Fibroblast of peridontal ligament (primary cell): ENCODE measurements at regions not wholly inside any gene's neighbourhood (a gene's known extent, or its start where the extent isn't known, plus 50 kb on each side); places are given as distances from the start of the nearest gene placed in this dataset.

Experiments used
- DNase-seq: peaks from one replicate; pipeline ENCODE4 v3.0.0-alpha.2; 2010; ENCODE audit errors: extremely low read depth

DNA sequence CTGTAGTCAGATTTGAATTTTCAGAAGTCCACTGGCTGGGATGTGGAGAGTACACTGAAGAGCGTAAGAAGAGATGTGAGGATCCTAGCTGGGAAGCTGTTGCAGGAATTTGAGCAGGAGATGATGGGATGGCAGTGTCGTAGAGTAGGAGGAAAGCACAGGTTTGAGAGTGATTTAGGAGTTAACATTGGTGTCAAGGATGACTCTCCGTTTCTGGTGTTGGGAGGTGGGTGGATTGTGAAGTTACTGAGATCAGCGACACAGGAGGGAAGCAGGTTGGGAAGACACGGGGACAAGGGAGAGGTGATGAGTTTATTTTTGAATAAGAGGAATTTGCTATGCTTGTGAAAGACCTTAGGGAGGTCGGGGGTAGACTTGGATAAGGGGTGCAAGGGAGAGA, 434.2 kb upstream of the TPM1 start:
- no peak for DNase-seq

DNA sequence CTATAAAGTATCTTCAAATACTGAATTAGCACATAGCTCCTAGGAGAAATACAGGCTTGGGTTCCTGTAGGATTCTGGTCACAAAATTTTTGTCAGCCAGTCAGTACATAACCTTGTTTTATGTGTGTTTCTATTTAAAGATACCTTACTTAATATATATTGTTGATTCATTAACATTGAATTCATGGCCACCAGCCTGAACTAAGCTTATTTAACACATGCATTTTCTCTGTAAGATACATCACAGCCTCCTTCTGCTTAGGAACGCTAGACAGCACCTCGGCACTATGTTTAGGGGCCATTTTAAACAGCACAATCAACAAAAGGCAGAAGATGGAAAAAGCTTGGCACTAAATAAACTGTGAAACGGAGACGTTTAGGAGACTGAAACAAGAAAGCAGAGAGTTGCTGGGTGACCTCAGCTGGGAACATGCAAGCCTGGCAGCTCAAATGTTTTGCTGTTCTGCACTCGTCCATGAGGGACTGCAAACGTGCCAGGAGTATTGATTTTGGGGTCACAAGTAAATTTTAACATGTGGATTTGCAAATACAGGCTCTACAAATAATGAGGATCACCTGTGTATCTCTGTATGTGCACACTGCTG, 432.2 kb upstream of the TPM1 start:
- DNase-seq = no peak

GRCh38 chr15:62611002-62611401, 431.5 kb upstream of the TPM1 start:
- DNase-seq = no peak

- DNase-seq = no peak
Observed at GRCh38 chr15:62612183-62612733, 430.3 kb upstream of the TPM1 start.

GRCh38 chr15:62612771-62613170, 429.8 kb upstream of the TPM1 start:
- DNase-seq = no peak

DNA sequence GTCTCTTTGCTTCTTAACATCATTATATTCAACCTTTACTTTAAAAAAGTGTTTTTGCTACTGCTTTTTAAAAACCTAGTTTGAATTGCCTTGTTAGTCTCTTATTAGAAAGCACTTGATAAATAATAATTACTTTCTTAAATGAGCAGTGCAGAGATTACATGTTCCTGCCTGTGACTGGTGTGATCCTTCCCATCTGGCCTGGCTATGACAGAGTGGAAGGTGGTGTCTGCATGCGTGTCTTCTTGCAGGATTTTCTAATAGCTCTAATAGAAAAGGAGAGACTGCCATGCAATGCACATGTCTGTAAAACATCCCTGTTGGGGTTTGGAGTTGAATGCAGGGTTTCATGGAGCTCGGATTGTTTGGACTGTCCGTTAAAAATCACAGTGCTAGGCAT, 425.8 kb upstream of the TPM1 start:
- DNase-seq = no peak

DNA sequence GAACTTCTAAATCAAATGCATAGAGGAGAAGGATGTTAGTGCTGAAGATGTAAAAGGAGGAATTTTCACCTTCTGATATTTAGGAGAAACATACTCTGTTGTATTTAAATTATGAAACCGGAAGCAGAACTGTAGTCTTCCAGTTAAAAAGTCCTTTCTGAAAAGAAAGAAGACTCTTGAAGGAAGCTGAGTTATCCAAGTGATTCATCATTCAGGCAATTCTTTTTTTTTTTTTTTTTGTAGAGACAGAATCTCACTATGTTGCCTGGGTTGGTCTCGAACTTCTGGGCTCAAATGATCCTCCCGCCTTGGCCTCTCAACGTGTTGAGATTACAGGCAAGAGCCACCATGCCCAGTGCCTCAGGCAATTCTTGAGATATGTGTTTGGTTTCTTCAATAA, 424.8 kb upstream of the TPM1 start:
- no peak for DNase-seq

GRCh38 chr15:62618432-62618831, 424.1 kb upstream of the TPM1 start:
- DNase-seq = peak; percentile 83

DNA sequence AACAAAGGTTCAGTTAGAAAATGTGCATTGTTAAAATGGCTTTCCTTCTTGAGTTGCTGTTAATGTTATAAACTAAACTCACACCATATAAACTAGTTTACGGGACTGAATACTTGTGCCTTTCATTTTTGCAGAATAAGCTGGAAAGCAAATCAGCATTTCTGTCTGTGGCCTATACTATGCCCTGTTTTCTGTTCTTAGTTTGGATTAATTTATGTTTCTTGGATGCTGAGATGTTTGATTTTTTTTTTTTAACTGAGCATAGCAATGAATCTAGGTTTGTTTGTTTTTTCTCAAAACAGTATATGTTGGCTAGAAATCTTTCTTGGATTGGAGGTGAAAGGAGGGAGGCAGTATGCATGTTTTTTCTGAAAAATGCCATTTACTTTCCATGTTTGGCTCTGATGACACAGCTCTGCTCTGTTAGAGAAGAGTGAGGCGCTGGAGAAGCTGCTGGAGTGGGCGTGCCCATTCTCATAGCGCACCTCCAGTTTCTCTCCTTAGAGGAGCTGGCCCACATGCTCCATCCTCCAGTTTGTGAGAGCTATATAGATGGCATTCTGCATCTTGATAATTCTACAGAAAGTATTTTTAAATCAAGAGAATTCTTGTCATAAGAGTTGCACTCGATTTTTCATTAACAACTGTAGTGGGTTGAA, 423.6 kb upstream of the TPM1 start:
- DNase-seq = no peak

GRCh38 chr15:62619526-62619925, 423.0 kb upstream of the TPM1 start:
- no peak for DNase-seq

GRCh38 chr15:62622775-62623174, 419.8 kb upstream of the TPM1 start:
- no peak for DNase-seq

DNA sequence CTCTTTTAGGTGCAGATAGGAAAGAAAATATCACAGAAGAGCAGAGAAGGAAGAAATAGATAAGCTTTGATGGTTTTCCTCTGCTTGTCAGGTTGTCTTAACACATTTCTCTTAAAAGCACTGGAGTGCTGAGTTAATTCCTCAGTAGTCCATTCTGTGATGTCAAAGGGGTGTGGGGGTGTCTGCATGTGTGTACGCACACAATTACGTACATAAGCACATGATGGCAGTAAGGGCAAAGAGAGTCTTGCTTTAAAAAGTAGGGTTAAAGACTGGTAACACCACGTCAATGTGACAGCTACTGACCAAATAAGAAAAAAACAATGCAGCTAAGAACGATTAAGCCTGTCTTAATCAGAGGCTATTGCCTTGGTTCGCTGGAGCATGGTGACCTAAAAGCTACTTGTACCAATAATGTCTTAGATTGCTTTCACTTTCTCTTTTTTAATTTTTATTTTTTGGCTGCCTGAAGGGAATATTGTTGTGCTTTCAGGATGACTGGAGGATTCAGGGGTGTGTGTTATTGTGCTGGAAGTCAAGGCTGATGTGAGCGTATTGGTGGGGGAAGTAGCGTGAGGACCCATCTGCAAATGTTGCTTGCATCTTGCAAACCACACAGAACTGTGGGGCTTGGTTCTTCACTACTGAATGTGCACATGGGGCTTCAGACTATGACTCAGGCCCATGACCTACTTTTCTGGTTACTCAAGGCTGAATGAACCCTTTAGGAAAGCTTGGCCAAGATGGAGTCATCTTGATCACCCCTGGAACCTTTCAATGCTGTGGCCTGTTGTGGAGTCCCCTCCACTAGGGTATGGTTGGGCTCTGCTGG, 417.8 kb upstream of the TPM1 start:
- DNase-seq = peak; percentile 92

DNA sequence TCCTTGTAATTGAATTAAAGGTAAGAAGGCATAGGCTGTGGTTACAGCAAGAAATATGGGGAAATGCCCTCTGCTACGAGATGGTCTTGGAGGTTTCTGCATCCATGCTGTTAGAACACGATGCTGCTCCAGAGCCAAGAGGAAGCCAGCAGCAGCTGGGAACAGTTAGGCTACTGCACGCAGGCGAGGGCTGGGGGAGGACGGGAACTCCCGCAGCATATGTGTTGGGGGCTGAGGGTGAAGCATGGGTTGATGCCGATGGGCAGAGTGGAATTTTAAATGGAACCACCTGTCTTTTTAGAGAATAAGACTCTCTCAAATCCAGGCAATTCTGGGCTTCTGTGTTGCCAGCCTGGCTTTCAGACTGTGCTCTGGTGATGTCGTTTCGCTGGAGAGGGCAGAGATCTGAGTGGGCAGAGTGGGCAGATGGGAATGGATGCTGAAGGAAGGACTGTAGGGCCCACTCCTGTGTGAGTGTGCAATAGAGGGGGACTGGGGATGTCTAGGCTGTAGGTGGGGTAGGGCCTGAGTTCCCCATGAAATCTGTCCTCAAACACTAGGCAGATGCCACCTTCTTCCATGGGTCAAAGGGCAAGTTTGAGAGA, 417.0 kb upstream of the TPM1 start:
- peak; percentile 97 for DNase-seq

DNA sequence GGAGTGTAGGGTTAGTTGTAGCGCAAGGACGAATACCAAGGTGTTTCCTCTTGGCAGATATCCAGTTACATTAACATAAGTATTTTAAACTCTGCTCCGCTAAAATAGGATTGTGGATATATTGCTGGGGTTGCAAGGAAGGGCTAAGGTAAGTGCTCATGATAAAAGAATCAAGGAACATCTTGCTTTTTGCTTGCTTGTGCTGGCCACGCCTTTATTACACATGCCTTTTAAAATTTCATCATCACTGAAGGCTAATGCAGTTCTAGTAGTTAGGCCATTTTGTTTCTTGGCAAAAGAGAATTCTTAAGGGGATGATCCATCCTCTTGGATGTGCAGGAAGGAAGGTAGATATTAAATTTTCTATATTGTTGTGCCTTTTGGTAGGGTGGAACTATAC, 415.6 kb upstream of the TPM1 start:
- DNase-seq = no peak

DNA sequence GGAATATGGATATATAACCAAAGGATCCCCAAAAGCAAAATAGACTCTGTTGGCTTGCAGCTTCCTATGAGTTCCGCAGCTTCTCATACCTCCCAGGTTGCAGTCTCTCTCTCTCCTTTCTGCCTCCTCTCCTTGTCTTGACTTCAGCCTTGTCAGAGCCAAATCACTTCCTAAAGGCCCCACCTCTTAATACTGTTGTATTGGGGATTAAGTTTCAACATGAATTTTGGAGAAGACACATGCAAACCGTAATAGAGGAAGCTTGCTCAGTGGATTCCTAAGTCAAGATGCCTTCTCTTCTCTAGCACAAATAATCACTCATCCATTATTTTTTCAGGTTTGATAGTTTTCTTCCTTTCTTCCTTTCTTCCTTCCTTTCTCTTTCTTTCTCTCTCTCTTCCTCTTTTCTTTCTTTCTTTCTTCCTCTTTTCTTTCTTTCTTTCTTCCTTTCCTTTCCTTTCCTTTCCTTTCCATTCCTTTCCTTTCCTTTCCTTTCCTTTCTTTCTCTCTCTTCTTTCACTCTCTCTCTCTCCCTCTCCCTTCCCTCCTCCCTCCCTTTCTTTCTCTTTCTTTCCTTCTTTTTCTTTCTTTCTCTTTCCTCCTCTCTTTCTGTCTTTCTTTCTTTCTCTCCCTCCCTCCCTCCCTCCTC, 411.3 kb upstream of the TPM1 start:
- no peak for DNase-seq

- DNase-seq = no peak
Observed at GRCh38 chr15:62636823-62637573, 405.5 kb upstream of the TPM1 start.

DNA sequence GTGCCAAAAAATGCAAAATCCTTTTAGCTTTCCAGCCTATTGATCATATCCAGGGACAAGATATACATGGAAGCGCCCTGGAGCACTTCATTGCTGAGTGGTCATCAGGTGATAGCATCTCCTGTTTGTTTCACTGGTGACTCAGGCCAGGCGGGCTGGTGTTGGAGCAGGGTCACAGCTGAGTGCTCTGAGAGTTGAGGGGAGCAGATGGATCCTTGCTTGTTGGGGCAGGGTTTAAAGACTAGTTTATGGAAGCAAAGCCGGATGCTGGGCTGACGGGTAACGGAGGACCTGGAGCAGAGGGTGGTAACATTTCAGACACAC, 405.0 kb upstream of the TPM1 start:
- no peak for DNase-seq

- DNase-seq = no peak
Observed at GRCh38 chr15:62637950-62638619, 404.5 kb upstream of the TPM1 start.

DNA sequence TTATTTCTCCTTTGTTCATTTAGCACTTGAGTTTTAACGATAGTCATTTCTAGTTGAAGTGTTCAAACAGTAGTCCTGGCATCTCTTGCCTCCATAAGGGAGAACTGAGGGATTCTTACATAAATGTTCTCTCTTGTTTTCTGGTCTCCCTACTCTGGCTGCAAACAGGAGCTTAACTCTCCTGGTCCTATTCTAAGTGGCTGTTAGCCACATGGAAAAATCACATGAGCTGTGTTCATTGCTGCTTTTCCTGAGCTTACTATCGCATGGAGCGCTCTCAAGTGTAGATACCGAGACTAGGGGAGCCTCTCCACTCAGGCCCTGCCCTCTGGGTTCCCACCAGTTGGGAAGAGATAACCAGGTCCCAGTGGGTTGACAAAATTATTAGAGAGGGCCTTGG, 403.1 kb upstream of the TPM1 start:
- no peak for DNase-seq

DNA sequence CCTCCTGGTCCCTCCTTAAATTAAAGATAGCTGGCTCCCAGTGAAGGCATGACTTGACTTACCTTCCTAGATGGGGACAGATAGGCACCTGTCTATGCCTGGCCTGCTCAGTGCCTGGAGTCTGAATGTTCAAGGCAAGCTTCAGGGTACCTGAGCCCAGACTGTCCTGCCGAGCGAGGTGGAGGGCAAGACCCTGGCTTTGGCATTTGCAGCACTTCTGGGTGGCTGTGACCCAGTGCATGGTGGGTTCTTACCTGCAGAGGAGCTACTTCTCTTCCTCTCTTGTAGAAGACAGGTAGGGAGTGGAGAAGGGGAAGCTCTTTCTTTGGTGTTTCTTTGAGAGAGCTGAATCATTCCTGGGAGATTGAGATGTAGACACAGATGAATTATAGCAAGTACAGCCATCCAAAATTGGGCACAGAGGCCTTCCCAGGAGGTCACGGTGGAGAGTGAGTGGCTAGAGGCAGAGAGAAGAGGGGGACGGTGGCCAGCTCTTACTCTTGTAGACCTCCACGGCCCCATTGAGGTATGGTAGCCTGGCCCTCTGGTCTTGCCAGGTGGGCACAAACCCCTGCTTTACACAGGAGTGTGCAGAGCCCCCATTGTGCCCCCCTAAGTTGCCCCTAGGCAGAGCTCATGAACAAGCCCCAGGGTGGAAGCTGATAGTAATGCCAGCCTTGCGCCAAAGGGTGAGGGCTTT, 402.5 kb upstream of the TPM1 start:
- DNase-seq = no peak
